DOHH2 (cell line): ENCODE measurements at regions not wholly inside any gene's neighbourhood (a gene's known extent, or its start where the extent isn't known, plus 50 kb on each side); places are given as distances from the start of the nearest gene placed in this dataset.

Experiments used
- EZH2phosphoT487 ChIP-seq: fragments of 200-600 bp; sonication (generic); IDR thresholded peaks from 2 replicates; pipeline ENCODE4 v1.6.1; 2017; ENCODE audit warnings: borderline replicate concordance, mild to moderate bottlenecking, antibody characterized with exemption, low read length, moderate library complexity, mixed read lengths
- TF ChIP-seq, protein P1 (sequence below): fragments of 200-600 bp; sonication (generic); IDR thresholded peaks from one replicate; pipeline ENCODE4 v1.5.1; 2014; ENCODE audit warnings: antibody characterized with exemption, mild to moderate bottlenecking, low read depth, low read length; ENCODE audit not compliant: poor library complexity, severe bottlenecking

DNA sequence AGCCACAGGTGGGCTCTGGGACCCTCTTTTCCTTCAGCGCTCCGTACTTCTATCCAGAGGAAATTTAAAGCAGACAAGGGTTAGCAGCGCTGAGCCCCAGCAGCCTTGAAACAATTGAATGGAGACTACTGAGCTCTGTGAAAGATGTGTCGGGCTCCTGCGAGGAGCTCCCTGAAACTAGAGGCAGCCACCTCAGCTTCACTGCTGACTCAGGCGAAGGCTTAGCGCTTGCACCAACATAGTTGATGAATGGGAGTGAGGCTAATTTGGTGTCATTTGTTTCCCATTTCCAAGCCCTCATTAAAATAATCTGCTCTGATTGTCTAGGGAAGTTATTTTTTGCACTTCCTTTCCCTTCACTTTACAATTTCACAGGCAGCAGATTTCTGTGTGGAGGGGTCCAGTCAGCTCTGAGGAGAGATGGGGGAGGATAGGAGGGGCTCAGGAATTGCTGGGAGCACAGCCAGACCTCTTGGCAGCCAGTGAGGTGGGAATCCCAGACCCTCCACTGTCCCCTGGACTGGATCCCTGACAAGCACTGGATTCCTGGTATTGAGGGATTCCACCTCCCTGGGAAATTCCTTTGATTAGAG lies 398.9 kb upstream of the PLXNA2 start:
- TF ChIP-seq, protein P1, sequence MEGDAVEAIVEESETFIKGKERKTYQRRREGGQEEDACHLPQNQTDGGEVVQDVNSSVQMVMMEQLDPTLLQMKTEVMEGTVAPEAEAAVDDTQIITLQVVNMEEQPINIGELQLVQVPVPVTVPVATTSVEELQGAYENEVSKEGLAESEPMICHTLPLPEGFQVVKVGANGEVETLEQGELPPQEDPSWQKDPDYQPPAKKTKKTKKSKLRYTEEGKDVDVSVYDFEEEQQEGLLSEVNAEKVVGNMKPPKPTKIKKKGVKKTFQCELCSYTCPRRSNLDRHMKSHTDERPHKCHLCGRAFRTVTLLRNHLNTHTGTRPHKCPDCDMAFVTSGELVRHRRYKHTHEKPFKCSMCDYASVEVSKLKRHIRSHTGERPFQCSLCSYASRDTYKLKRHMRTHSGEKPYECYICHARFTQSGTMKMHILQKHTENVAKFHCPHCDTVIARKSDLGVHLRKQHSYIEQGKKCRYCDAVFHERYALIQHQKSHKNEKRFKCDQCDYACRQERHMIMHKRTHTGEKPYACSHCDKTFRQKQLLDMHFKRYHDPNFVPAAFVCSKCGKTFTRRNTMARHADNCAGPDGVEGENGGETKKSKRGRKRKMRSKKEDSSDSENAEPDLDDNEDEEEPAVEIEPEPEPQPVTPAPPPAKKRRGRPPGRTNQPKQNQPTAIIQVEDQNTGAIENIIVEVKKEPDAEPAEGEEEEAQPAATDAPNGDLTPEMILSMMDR, result no peak
- TF ChIP-seq EZH2phosphoT487, result no peak
